Calu3 (cell line): ENCODE measurements at regions not wholly inside any gene's neighbourhood (a gene's known extent, or its start where the extent isn't known, plus 50 kb on each side); places are given as distances from the start of the nearest gene placed in this dataset.

Source experiments
- BruUV-seq: library from RNA; stranded (reverse); fragments of 400-500 nt; replicated peaks from 2 replicates; lab custom pipeline; 2021; lab: Mats Ljungman, UMichigan
- CTCF ChIA-PET: fragments of 300-600 bp; sonication (Branson Sonifier 250); formaldehyde crosslinking; loops from one replicate; lab custom pipeline; 2022; ENCODE audit warnings: antibody characterized with exemption; lab: Charles Lee
- DNase-seq: peaks from one replicate; pipeline ENCODE4 v3.0.0; 2022
- H3K27ac Mint-ChIP-seq: one replicate; pipeline ENCODE4 v1.8.0; 2022; ENCODE audit warnings: mixed read lengths; ENCODE audit not compliant: unreplicated experiment
- H3K27me3 Mint-ChIP-seq: one replicate; pipeline ENCODE4 v1.8.0; 2022; ENCODE audit warnings: mixed read lengths; ENCODE audit not compliant: unreplicated experiment
- H3K36me3 Mint-ChIP-seq: one replicate; pipeline ENCODE4 v1.8.0; 2022; ENCODE audit warnings: mild to moderate bottlenecking, moderate library complexity, mixed read lengths; ENCODE audit not compliant: insufficient read depth, unreplicated experiment
- H3K4me1 Mint-ChIP-seq: one replicate; pipeline ENCODE4 v1.8.0; 2022; ENCODE audit warnings: mild to moderate bottlenecking, low read depth, mixed read lengths; ENCODE audit not compliant: unreplicated experiment
- H3K4me3 Mint-ChIP-seq: one replicate; pipeline ENCODE4 v1.8.0; 2022; ENCODE audit warnings: mild to moderate bottlenecking, low read depth, moderate library complexity, mixed read lengths; ENCODE audit not compliant: unreplicated experiment
- H3K9me3 Mint-ChIP-seq: one replicate; pipeline ENCODE4 v1.8.0; 2022; ENCODE audit warnings: low read depth, mixed read lengths; ENCODE audit not compliant: unreplicated experiment
- intact Hi-C: fragments of 100-400 bp; cut with micrococcal nuclease; formaldehyde crosslinking; loops from one replicate; pipeline ENCODE4 v1.10.0; 2022; ENCODE audit not compliant: unreplicated experiment
- TF ChIP-seq, protein P1 (sequence below): fragments of 200-600 bp; IDR thresholded peaks from one replicate; pipeline ENCODE4 v1.8.0; 2022; ENCODE audit warnings: antibody characterized with exemption; ENCODE audit not compliant: unreplicated experiment

DNA sequence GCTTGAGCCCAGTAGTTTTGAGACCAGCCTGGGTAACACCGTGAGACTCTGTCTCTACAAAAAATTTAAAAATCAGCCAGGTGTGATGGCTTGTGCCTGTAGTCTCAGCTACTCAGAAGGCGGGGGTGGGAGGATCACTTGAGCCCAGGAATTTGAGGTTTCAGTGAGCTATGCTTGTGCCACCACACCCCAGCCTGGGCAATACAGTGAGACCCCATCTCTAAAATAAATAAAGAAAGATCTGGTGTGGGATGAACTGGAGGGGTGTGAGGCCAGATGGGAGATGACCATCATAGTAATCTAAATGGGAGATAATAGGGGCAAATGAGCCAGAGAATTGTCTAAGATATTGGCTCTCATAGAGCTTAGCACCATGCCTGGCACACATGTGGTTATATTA, 60.1 kb upstream of the TRABD2B start:
- Mint-ChIP-seq H3K9me3 (no peaks in the 10 kb centered on the region), H3K27me3 (peaks cover 65% of the 10 kb centered on the region), H3K27ac (no peak overlapping the region), H3K36me3 (no peaks in the 10 kb centered on the region), H3K4me1 (peaks cover 22% of the 10 kb centered on the region), H3K4me3 (no peak overlapping the region)
- no peak for DNase-seq
- no TSS peak for BruUV-seq
- intact Hi-C loops: no loop called here
- TF ChIP-seq, protein P1, sequence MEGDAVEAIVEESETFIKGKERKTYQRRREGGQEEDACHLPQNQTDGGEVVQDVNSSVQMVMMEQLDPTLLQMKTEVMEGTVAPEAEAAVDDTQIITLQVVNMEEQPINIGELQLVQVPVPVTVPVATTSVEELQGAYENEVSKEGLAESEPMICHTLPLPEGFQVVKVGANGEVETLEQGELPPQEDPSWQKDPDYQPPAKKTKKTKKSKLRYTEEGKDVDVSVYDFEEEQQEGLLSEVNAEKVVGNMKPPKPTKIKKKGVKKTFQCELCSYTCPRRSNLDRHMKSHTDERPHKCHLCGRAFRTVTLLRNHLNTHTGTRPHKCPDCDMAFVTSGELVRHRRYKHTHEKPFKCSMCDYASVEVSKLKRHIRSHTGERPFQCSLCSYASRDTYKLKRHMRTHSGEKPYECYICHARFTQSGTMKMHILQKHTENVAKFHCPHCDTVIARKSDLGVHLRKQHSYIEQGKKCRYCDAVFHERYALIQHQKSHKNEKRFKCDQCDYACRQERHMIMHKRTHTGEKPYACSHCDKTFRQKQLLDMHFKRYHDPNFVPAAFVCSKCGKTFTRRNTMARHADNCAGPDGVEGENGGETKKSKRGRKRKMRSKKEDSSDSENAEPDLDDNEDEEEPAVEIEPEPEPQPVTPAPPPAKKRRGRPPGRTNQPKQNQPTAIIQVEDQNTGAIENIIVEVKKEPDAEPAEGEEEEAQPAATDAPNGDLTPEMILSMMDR: no peak
- CTCF ChIA-PET: interaction anchor here (0.7 kb wide), 1 partner anchor 155 kb away, joined by 6 read pairs; no protein-coding TSS in a partner anchor

DNA sequence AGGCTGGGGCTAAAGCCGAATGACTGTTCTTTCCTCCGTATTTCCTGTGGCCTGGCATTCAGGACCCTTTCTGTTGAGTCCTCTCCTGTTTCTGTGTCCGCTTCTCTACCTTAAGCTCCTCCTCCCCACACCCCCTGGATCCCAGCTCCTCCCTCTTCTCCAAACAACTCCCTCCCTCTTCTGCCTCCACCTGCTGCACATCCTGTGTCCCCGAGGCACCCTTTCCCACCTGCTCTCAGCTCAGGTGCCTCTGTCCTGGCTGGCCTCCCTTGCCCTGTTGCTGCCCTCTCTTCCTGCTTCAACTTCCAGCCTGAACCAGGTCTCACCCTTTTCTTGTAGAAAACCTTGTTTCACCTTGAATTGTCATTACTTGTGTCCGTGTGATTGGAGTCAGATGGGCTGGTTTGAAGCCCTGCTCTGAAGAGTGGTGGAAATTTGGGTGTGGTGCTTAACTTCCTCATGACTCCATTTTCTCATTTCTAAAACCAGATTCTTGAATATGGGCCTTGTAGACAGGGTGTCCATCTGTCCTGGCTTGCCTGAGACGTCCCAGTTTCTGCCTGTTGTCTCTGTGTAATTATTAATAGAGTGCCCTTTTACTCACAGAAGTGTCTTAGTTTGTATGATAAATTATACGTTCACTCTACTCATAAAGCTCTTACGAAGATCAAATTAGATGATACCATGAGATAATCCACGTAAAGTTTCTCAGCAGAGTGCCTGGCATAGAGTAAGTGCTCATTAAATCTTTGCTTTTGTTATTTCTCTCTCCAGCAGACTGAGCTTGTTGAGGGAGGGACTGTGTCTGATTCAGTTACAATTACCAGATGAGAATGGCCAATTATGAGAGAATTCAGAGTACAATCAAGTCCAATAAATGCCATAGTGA, 58.9 kb upstream of the TRABD2B start:
- H3K4me1 Mint-ChIP-seq: peaks cover 10% of the 10 kb centered on the region
- no TSS peak for BruUV-seq
- intact Hi-C loops: no loop called here

DNA sequence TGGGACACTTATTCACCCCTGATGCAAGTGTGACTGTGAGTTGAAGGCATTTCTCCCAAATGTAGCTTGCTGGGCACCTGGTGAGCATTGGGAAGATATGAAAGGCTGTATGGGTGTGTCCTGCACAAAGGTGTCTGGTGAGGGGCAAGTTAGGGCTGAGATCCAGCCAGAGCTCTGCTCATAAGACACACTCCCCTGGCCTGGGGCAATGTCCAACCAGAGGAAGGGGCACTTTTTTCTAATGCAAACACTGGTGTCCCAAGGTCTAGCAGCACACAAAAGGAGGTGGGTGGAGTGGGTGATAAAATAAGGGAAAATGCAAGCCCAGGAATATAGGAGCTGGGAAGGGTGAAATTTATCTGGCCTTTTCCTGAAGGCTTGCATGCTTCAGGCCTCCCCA, 57.0 kb upstream of the TRABD2B start:
- Mint-ChIP-seq H3K36me3 (no peaks in the 10 kb centered on the region), H3K9me3 (no peaks in the 10 kb centered on the region), H3K27ac (no peak overlapping the region), H3K4me3 (no peak overlapping the region), H3K4me1 (peaks cover 9% of the 10 kb centered on the region), H3K27me3 (peaks cover 77% of the 10 kb centered on the region)
- DNase-seq: no peak
- CTCF ChIA-PET: no interaction called here
- no TSS peak for BruUV-seq
- intact Hi-C loops: no loop called here
- TF ChIP-seq, protein P1: no peak

More for the DNA sequence above, 58.9 kb upstream of the TRABD2B start:
- Mint-ChIP-seq H3K4me3 (no peak overlapping the region), H3K27ac (no peak overlapping the region), H3K9me3 (no peaks in the 10 kb centered on the region), H3K27me3 (peaks cover 66% of the 10 kb centered on the region), H3K36me3 (no peaks in the 10 kb centered on the region)
- TF ChIP-seq, protein P1: no peak
- no peak for DNase-seq
- CTCF ChIA-PET: interaction anchor here (0.5 to 1.4 kb wide), 3 partner anchors 30 to 619 kb away, joined by 3 to 10 read pairs (median 3); no protein-coding TSS in a partner anchor

DNA sequence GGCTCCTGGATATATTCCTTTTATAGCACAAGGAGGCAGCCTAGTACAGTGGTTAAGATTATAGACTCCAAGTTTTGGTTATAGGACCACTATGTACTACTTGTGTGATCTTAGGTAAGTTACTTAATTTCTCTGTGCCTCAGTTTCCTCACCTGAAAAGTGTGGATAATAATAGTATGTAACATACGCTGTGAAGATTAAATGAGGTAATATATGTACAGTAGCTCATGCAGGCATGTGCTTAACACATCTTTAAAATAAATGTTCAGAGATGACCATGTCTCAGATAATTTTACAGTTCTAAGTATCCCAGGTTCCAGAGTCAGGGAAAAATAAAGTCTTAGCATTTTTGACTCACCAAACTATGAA, 55.7 kb upstream of the TRABD2B start:
- Mint-ChIP-seq H3K27me3 (peaks cover 79% of the 10 kb centered on the region), H3K4me3 (no peak overlapping the region), H3K27ac (no peak overlapping the region), H3K36me3 (no peaks in the 10 kb centered on the region), H3K4me1 (peaks cover 9% of the 10 kb centered on the region), H3K9me3 (no peaks in the 10 kb centered on the region)
- no TSS peak for BruUV-seq
- intact Hi-C loops: no loop called here
- CTCF ChIA-PET: interaction anchor here (1.0 to 2.1 kb wide), 3 partner anchors 26 to 55 kb away, joined by 3 to 9 read pairs (median 4); partner anchors contain the start of gene TRABD2B
- DNase-seq: no peak
- TF ChIP-seq, protein P1: no peak
